Colonic mucosa (tissue), 4 donors: ENCODE measurements at regions not wholly inside any gene's neighbourhood (a gene's known extent, or its start where the extent isn't known, plus 50 kb on each side); places are given as distances from the start of the nearest gene placed in this dataset.

Source experiments
- DNase-seq: peaks from one replicate; pipeline ENCODE4 v3.0.0-alpha.2; 2020
- H3K27ac ChIP-seq: fragments of 200-600 bp; one replicate; pipeline ENCODE4 v1.8.0; 2021
- H3K27me3 ChIP-seq: fragments of 200-600 bp; one replicate; pipeline ENCODE4 v1.8.0; 2021
- H3K36me3 ChIP-seq: fragments of 200-600 bp; one replicate; pipeline ENCODE4 v1.8.0; 2021
- H3K4me1 ChIP-seq: fragments of 200-600 bp; one replicate; pipeline ENCODE4 v1.8.0; 2021; ENCODE audit warnings: mild to moderate bottlenecking
- H3K4me3 ChIP-seq: fragments of 200-600 bp; one replicate; pipeline ENCODE4 v1.8.0; 2021
- H3K9ac ChIP-seq, 2 donors: one replicate each; pipeline ENCODE4 v1.7.0; 2013; ENCODE audit warnings: control low read depth in 2 of 2, low read depth in 2 of 2, low read length in 2 of 2
- H3K9me3 ChIP-seq: fragments of 200-600 bp; one replicate; pipeline ENCODE4 v1.8.0; 2021
- intact Hi-C: fragments of 100-400 bp; cut with DNase I; formaldehyde crosslinking; loops from one replicate; pipeline ENCODE4 v1.14.1; 2022
- TF ChIP-seq, protein P1 (sequence below): fragments of 200-600 bp; IDR thresholded peaks from one replicate; pipeline ENCODE4 v1.8.0; 2022; ENCODE audit warnings: antibody characterized with exemption, mild to moderate bottlenecking
- donor health status: healthy.
- donor health status: DM: no; HTN: no; CAD: no.
- donor health status: DM: no; HTN: no; CAD: no.

DNA sequence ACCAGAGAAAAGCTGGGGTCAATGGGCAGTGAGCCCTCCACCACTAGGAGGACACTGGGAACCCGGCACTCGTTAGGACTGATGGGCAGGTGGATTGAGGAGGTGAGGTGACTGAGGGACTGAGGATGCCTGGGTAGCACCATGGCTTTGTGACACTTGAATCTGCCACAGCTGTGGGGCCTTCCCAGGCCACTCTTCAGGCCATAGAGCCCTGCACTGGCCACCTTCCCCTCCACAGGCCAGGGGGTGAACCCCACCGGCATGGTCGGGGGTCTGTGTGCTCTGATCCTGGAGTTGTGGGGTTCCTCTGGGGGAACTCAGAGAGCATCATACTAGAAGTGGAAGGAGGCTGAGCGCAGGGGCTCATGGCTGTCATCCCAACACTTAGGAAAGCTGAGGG lies 423.5 kb downstream of the ZNF536 start:
- TF ChIP-seq, protein P1, sequence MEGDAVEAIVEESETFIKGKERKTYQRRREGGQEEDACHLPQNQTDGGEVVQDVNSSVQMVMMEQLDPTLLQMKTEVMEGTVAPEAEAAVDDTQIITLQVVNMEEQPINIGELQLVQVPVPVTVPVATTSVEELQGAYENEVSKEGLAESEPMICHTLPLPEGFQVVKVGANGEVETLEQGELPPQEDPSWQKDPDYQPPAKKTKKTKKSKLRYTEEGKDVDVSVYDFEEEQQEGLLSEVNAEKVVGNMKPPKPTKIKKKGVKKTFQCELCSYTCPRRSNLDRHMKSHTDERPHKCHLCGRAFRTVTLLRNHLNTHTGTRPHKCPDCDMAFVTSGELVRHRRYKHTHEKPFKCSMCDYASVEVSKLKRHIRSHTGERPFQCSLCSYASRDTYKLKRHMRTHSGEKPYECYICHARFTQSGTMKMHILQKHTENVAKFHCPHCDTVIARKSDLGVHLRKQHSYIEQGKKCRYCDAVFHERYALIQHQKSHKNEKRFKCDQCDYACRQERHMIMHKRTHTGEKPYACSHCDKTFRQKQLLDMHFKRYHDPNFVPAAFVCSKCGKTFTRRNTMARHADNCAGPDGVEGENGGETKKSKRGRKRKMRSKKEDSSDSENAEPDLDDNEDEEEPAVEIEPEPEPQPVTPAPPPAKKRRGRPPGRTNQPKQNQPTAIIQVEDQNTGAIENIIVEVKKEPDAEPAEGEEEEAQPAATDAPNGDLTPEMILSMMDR, result no peak
- Histone ChIP-seq H3K4me3 (no peak overlapping the region), H3K9me3 (no peaks in the 10 kb centered on the region), H3K4me1 (no peaks in the 10 kb centered on the region), H3K27me3 (no peaks in the 10 kb centered on the region), H3K9ac (no peak overlapping the region), H3K36me3 (no peaks in the 10 kb centered on the region), H3K27ac (no peak overlapping the region)
- intact Hi-C loops, result no loop called here
- no peak for DNase-seq

GRCh38 chr19:30792561-30793505 lies 420.6 kb downstream of the ZNF536 start:
- Histone ChIP-seq H3K4me3 (no peak overlapping the region), H3K36me3 (no peaks in the 10 kb centered on the region), H3K4me1 (no peaks in the 10 kb centered on the region), H3K27me3 (no peaks in the 10 kb centered on the region), H3K9me3 (no peaks in the 10 kb centered on the region), H3K9ac (no peak overlapping the region), H3K27ac (no peak overlapping the region)
- TF ChIP-seq, protein P1, result no peak
- DNase-seq, result no peak
- intact Hi-C loops, result no loop called here

GRCh38 chr19:30791088-30791487 lies 418.9 kb downstream of the ZNF536 start:
- Histone ChIP-seq H3K9ac (no peak overlapping the region), H3K4me3 (no peak overlapping the region), H3K9me3 (no peaks in the 10 kb centered on the region), H3K36me3 (no peaks in the 10 kb centered on the region), H3K4me1 (no peaks in the 10 kb centered on the region), H3K27me3 (no peaks in the 10 kb centered on the region), H3K27ac (no peak overlapping the region)
- intact Hi-C loops, result no loop called here
- TF ChIP-seq, protein P1, result no peak
- no peak for DNase-seq

DNA sequence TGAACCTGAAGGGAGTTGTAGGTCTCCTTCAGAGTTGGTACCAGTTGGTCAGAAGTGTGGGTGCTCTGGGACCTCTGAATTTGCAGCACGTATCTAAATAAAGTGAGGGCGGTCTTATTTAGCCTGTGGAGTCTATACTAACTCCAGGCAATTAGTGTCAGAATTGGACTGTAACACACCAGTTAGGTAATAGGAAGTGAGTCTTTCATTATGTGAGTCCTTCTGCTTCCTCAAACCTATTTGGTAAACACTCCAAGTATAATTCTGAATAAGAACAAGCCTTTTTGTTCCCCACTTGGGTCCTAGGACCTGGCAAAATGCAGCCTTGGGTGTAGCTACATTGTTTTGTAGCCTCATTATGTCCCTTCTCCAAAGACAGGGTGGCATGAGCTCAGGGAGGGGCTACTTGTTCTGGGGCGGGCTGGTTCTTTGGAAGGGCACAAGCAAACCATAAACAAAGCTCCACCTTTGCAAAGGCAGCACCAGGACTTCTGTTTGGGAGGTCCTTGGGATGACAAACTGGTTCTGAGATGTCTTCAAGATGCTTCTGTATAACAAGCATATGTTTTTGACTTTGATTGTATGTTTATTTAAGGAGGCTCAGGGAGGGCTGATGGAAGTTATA lies 418.0 kb downstream of the ZNF536 start:
- TF ChIP-seq, protein P1, result no peak
- H3K27ac ChIP-seq, result no peak overlapping the region

DNA sequence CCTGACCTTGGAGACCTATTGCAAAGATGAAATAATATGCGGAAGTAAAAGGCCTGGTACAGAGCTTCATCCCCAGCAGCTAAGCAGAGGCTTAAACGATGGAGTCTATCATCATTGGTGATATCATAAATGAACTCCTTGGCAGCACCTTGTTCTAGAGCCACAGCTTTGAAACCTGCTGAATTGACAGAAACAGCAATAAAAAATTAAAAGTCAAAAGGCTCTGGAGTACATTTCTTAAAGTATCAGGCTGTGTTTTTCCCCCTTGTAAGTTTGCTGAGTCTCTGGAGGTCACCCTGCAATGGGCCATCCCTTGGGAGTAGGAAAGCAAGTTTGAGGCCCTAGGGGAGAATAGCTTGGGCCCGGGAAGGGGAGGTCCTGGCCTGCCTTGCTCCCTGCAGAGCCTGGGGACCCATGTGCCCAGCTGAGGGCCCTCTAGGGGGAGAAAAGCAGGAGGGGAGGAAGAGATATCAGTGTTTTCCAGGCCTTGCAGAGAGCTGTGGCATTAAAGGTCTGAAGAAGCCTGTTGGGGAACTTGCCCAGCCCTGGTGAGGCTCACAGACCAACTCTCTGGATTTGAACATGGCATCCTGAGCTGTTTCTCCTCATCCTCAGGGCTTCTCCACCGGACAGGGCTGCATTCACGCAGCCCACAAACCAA lies 416.1 kb downstream of the ZNF536 start:
- no peaks in the 10 kb centered on the region for H3K36me3 ChIP-seq
- H3K4me3 ChIP-seq, result no peak overlapping the region
- no peak for DNase-seq
- no peaks in the 10 kb centered on the region for H3K4me1 ChIP-seq
- no peaks in the 10 kb centered on the region for H3K9me3 ChIP-seq
- no peaks in the 10 kb centered on the region for H3K27me3 ChIP-seq
- H3K9ac ChIP-seq, result no peak overlapping the region
- TF ChIP-seq, protein P1, result no peak
- intact Hi-C loops, result loop anchor here (5.0 to 10.0 kb wide), 2 partner anchors 567 to 1434 kb away; no protein-coding TSS in a partner anchor
- H3K27ac ChIP-seq, result no peak overlapping the region

More for the DNA sequence above, 418.0 kb downstream of the ZNF536 start:
- no peak for DNase-seq
- intact Hi-C loops, result no loop called here
- no peaks in the 10 kb centered on the region for H3K9me3 ChIP-seq
- H3K4me3 ChIP-seq, result no peak overlapping the region
- no peaks in the 10 kb centered on the region for H3K36me3 ChIP-seq
- H3K4me1 ChIP-seq, result no peaks in the 10 kb centered on the region
- H3K9ac ChIP-seq, result no peak overlapping the region
- H3K27me3 ChIP-seq, result no peaks in the 10 kb centered on the region
